K562 (cell line): ENCODE measurements at regions not wholly inside any gene's neighbourhood (a gene's known extent, or its start where the extent isn't known, plus 50 kb on each side); places are given as distances from the start of the nearest gene placed in this dataset.

Experiments
- ATAC-seq: fragments of 200-7000 bp; cut with Tn5 transposase; 3 replicates; pipeline ENCODE4 v1.9.1; 2020; ENCODE audit warnings: moderate library complexity
- BruUV-seq: library from RNA; stranded (reverse); fragments of 400-500 nt; replicated peaks from 2 replicates; lab custom pipeline; 2021; lab: Mats Ljungman, UMichigan
- CTCF ChIA-PET: fragments of 300-600 bp; formaldehyde crosslinking; extraction: SDS; loops from one replicate; lab custom pipeline; 2021; ENCODE audit warnings: low intra/inter-chr PET ratio; lab: Yijun Ruan, JAX
- POLR2A ChIA-PET: fragments of 300-600, 350-650 bp; sonication (Branson Sonifier 250); formaldehyde crosslinking; extraction: SDS; loops from one replicate; lab custom pipeline; 2021; ENCODE audit warnings: antibody characterized with exemption, inconsistent platforms; lab: Yijun Ruan, JAX
- DNase-seq, 4 experiments: peaks; one replicate each; pipeline versions ENCODE4 v3.0.0 to v3.0.0-alpha.2; 2011 to 2018; ENCODE audit warnings: low spot score in 3 of 4, mixed read lengths in 3 of 4; ENCODE audit errors: extremely low read depth in 1 of 4
- FAIRE-seq: peaks from 2 replicates; lab custom pipeline; 2011; peaks lifted over from hg19 to GRCh38; lab: Jason Lieb, UNC
- H2AFZ ChIP-seq: 2 replicates; pipeline ENCODE4 v1.6.0; 2011; ENCODE audit warnings: low read depth, low read length, control low read depth, inconsistent platforms
- H3K27ac ChIP-seq: fragments of 200-600 bp; 3 replicates; pipeline ENCODE4 v1.8.0; 2011; ENCODE audit warnings: low read depth, mild to moderate bottlenecking, control low read depth, inconsistent platforms, low read length, moderate library complexity, mixed read lengths; ENCODE audit errors: extremely low read depth
- H3K27me3 ChIP-seq, 2 experiments: fragments of 300-600 bp in 1 of 2; 2 replicates in 1 of 2; 3 replicates in 1 of 2; pipeline versions ENCODE4 v1.6.0 to v1.8.0; 2011; ENCODE audit warnings: inconsistent platforms in 2 of 2, low read length in 2 of 2, mild to moderate bottlenecking in 1 of 2, mixed read lengths in 1 of 2, moderate library complexity in 1 of 2; ENCODE audit not compliant: control insufficient read depth in 2 of 2, insufficient read depth in 2 of 2
- H3K36me3 ChIP-seq: fragments of 300-600 bp; 3 replicates; pipeline ENCODE4 v1.8.0; 2011; ENCODE audit warnings: mild to moderate bottlenecking, low read length, inconsistent platforms; ENCODE audit not compliant: control insufficient read depth, insufficient read depth
- H3K4me1 ChIP-seq, 2 experiments: fragments of 200-600 bp in 1 of 2; replicated peaks in 1 of 2; 2 replicates in 1 of 2; 3 replicates in 1 of 2; pipeline versions ENCODE4 v1.5.1 to v1.8.0; 2011; ENCODE audit warnings: inconsistent platforms in 2 of 2, low read length in 2 of 2, mild to moderate bottlenecking in 1 of 2, mixed read lengths in 1 of 2, moderate library complexity in 1 of 2; ENCODE audit not compliant: control insufficient read depth in 2 of 2, insufficient read depth in 2 of 2
- H3K4me2 ChIP-seq: 2 replicates; pipeline ENCODE4 v1.6.1; 2011; ENCODE audit warnings: low read length, control low read depth, inconsistent platforms, mixed read lengths; ENCODE audit not compliant: insufficient read depth
- H3K4me3 ChIP-seq: fragments of 200-600 bp; sonication (generic), shearing (Covaris generic); 2 replicates; pipeline ENCODE4 v1.5.1; 2016; ENCODE audit warnings: control low read depth, inconsistent platforms
- H3K79me2 ChIP-seq: fragments of 200-600 bp; 3 replicates; pipeline ENCODE4 v1.8.0; 2011; ENCODE audit warnings: low read length, inconsistent platforms; ENCODE audit not compliant: control insufficient read depth, insufficient read depth
- H3K9ac ChIP-seq, 2 experiments: 2 replicates each; pipeline versions ENCODE4 v1.6.0 to v1.6.1; 2011; ENCODE audit warnings: low read depth in 2 of 2, low read length in 2 of 2, control low read depth in 1 of 2, inconsistent platforms in 1 of 2, mild to moderate bottlenecking in 1 of 2, mixed read lengths in 1 of 2; ENCODE audit not compliant: insufficient read depth in 1 of 2
- H3K9me1 ChIP-seq: one replicate; pipeline ENCODE4 v1.6.0; 2011; ENCODE audit warnings: inconsistent platforms, mild to moderate bottlenecking, low read length, moderate library complexity; ENCODE audit not compliant: control insufficient read depth, insufficient read depth
- H3K9me3 ChIP-seq: replicated peaks from 2 replicates; pipeline ENCODE4 v1.5.1; 2011; ENCODE audit warnings: low read depth, low read length, inconsistent platforms; ENCODE audit not compliant: control insufficient read depth, insufficient read depth
- H4K20me1 ChIP-seq: replicated peaks from 2 replicates; pipeline ENCODE4 v1.6.1; 2011; ENCODE audit warnings: low read length, inconsistent platforms, mixed read lengths; ENCODE audit not compliant: control insufficient read depth, insufficient read depth
- ETV1 ChIP-seq: fragments of 450-650 bp; conservative IDR thresholded peaks from 2 replicates; pipeline ENCODE4 v1.6.1; 2016; ENCODE audit warnings: missing genetic modification characterization, control low read depth, low read depth, missing compliant biosample characterization
- KDM5B ChIP-seq: fragments of 200-600 bp; sonication (generic); IDR thresholded peaks from 2 replicates; pipeline ENCODE4 v1.6.1; 2012; ENCODE audit warnings: low read depth, mild to moderate bottlenecking, moderate library complexity, low read length, control low read depth, inconsistent platforms; ENCODE audit not compliant: insufficient replicate concordance
- MTA3 ChIP-seq: fragments of 450-650 bp; formaldehyde crosslinking; IDR thresholded peaks from 2 replicates; pipeline ENCODE4 v1.6.1; 2017; ENCODE audit warnings: mild to moderate bottlenecking, borderline replicate concordance
- RBM34 ChIP-seq: fragments of 200-400 bp; formaldehyde crosslinking; IDR thresholded peaks from 2 replicates; pipeline ENCODE4 v1.6.1; 2018; ENCODE audit warnings: low read length, borderline replicate concordance; ENCODE audit not compliant: insufficient read depth
- RUNX1 ChIP-seq: sonication (generic); IDR thresholded peaks from 2 replicates; pipeline ENCODE4 v1.6.1; 2016; ENCODE audit warnings: antibody characterized with exemption, low read depth
- SAFB2 ChIP-seq: fragments of 200-400 bp; formaldehyde crosslinking; IDR thresholded peaks from 2 replicates; pipeline ENCODE4 v1.6.1; 2018; ENCODE audit warnings: borderline replicate concordance, low read length, low read depth, moderate library complexity; ENCODE audit not compliant: severe bottlenecking
- STAT5B ChIP-seq: fragments of 250-450 bp; sonication (Bioruptor Pico); IDR thresholded peaks from 2 replicates; pipeline ENCODE4 v1.8.0; 2021; ENCODE audit warnings: mild to moderate bottlenecking, inconsistent platforms
- SUPT5H ChIP-seq: fragments of 450-650 bp; IDR thresholded peaks from 2 replicates; pipeline ENCODE4 v1.6.1; 2016
- WGBS: fragments of 100-300 bp; shearing (Covaris generic); methylation state at CpG from one replicate; pipeline ENCODE4 v1.1.6; 2016; ENCODE audit warnings: low coverage, mixed read lengths; ENCODE audit not compliant: insufficient coverage; ENCODE audit errors: missing lambda C conversion rate; 5-methylcytosine and 5-hydroxymethylcytosine counted together
- in situ Hi-C: fragments of 300-500 bp; cut with MboI; formaldehyde crosslinking; loops from 4 replicates; pipeline ENCODE4 v1.15.0; 2018; ENCODE audit warnings: inconsistent platforms, mixed read lengths
- intact Hi-C: fragments of 100-400 bp; cut with micrococcal nuclease; formaldehyde crosslinking; loops from 2 replicates; pipeline ENCODE4 v1.14.2; 2022
- TF ChIP-seq, protein P1 (sequence below): sonication (generic); formaldehyde crosslinking; IDR thresholded peaks from 2 replicates; pipeline ENCODE4 v1.4.0; 2020; ENCODE audit warnings: mild to moderate bottlenecking, missing genetic modification reagents
- TF ChIP-seq, protein P2 (sequence below): sonication (generic); formaldehyde crosslinking; IDR thresholded peaks from 2 replicates; pipeline ENCODE4 v1.8.1; 2022; ENCODE audit warnings: missing genetic modification reagents

DNA sequence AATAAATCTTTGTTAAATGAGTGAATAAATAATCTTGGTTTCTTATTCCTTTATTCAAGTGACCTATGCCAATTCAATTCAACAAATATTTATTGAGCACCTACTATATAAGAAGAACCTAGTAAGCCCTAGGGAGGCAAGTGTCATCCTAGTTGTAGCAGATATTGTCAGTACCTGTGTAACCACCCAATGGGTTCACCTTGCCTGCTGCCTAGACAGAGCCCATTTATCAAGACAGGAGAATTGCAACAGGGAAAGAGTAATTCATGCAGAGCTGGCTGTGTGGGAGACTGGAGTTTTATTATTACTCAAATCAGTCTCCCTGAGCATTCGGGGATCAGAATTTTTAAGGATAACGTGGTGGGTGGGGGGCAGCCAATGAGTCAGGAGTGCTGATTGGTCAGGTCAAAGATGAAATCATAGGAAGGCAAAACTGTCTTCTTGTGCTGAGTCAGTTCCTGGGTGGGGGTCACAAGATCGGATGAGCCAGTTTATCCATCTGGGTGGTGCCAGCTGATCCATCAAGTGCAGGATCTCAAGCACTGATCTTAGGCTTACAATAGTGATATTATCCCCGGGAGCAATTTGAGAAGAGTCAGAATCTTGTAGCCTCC lies 53.8 kb upstream of the KCNA3 start:
- no peak for DNase-seq
- BruUV-seq, result no TSS peak
- H3K4me1 ChIP-seq, result no peaks in the 10 kb centered on the region
- no peaks in the 10 kb centered on the region for H4K20me1 ChIP-seq
- no peaks in the 10 kb centered on the region for H3K36me3 ChIP-seq
- 0% methylated on average over 4 of the region's 4 CpGs for WGBS
- no peak overlapping the region for H3K4me2 ChIP-seq
- H3K27ac ChIP-seq, result no peak overlapping the region
- intact Hi-C loops (no loop called here), in situ Hi-C loops (no loop called here)
- no peak overlapping the region for H3K9ac ChIP-seq
- no peak overlapping the region for H2AFZ ChIP-seq
- ATAC-seq, result no peak
- FAIRE-seq, result no peak
- H3K27me3 ChIP-seq, result peaks cover 0 to 10% of the 10 kb centered on the region in 2 experiments; a peak in 3 of 5 replicates
- TF ChIP-seq ETV1 (tag) (no peak), MTA3 (no peak), KDM5B (no peak), RUNX1 (no peak), STAT5B (CRISPR knock-in tag) (no peak), SUPT5H (no peak), SAFB2 (no peak), RBM34 (no peak)
- TF ChIP-seq, protein P1, sequence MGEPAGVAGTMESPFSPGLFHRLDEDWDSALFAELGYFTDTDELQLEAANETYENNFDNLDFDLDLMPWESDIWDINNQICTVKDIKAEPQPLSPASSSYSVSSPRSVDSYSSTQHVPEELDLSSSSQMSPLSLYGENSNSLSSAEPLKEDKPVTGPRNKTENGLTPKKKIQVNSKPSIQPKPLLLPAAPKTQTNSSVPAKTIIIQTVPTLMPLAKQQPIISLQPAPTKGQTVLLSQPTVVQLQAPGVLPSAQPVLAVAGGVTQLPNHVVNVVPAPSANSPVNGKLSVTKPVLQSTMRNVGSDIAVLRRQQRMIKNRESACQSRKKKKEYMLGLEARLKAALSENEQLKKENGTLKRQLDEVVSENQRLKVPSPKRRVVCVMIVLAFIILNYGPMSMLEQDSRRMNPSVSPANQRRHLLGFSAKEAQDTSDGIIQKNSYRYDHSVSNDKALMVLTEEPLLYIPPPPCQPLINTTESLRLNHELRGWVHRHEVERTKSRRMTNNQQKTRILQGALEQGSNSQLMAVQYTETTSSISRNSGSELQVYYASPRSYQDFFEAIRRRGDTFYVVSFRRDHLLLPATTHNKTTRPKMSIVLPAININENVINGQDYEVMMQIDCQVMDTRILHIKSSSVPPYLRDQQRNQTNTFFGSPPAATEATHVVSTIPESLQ, result no peak
- TF ChIP-seq, protein P2, sequence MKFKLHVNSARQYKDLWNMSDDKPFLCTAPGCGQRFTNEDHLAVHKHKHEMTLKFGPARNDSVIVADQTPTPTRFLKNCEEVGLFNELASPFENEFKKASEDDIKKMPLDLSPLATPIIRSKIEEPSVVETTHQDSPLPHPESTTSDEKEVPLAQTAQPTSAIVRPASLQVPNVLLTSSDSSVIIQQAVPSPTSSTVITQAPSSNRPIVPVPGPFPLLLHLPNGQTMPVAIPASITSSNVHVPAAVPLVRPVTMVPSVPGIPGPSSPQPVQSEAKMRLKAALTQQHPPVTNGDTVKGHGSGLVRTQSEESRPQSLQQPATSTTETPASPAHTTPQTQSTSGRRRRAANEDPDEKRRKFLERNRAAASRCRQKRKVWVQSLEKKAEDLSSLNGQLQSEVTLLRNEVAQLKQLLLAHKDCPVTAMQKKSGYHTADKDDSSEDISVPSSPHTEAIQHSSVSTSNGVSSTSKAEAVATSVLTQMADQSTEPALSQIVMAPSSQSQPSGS (CRISPR knock-in tag), result no peak
- ChIA-PET CTCF (no interaction called here), POLR2A (interaction anchor here (0.8 to 1.4 kb wide), 2 partner anchors 10 to 26 kb away, joined by 3 to 4 read pairs; no protein-coding TSS in a partner anchor)
- no peaks in the 10 kb centered on the region for H3K9me3 ChIP-seq
- no peak overlapping the region for H3K4me3 ChIP-seq
- H3K79me2 ChIP-seq, result no peaks in the 10 kb centered on the region
- no peaks in the 10 kb centered on the region for H3K9me1 ChIP-seq
